ENCODE measurements at regions not wholly inside any gene's neighbourhood (a gene's known extent, or its start where the extent isn't known, plus 50 kb on each side); places are given as distances from the start of the nearest gene placed in this dataset.
"Not testable (repeated sequence)": the region's sequence is repeated elsewhere in the genome, so short reads cannot be mapped to it uniquely, and the experiment has no call there.

DNA sequence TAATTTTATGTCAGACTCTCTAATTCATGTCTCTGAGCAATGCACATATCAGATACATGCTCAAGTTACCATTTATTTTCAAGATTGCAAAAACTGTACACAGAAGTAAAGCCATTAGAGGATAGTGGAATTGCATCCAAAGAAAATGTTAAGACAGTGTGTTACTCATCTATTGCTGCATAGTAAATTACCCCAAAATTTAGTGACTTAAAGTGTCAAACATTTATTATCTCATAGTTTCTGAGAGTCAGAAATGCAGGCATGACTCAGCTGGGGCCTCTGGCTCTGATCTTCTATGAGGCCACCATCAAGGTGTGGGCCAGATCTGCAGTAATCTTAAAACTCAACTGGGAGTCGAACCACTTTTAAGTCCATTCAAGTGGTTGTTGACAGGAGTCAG is 275.2 kb downstream of the QDPR start:
- no peak for DNase-seq (ENCODE audit: low spot score)

DNA sequence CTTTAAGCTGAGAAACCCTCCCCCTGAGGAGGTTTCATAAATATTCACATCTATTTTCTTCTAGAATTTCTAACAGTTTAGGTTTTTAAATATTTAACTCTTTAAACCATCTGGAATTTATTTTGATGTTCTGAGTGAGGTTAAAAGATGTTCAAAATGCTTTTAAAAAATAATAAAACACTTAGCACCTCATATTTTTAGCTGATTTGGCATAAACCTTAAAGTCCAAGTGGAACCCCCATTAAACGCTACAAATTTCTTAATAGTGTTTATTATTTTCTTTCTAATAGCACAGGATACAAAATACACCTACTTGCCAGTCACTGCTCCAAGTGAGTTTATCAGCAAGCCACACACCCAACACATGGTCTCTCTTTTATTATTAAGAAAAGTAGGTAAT is 277.2 kb downstream of the QDPR start:
- DNase-seq (ENCODE audit: low spot score), result no peak

DNA sequence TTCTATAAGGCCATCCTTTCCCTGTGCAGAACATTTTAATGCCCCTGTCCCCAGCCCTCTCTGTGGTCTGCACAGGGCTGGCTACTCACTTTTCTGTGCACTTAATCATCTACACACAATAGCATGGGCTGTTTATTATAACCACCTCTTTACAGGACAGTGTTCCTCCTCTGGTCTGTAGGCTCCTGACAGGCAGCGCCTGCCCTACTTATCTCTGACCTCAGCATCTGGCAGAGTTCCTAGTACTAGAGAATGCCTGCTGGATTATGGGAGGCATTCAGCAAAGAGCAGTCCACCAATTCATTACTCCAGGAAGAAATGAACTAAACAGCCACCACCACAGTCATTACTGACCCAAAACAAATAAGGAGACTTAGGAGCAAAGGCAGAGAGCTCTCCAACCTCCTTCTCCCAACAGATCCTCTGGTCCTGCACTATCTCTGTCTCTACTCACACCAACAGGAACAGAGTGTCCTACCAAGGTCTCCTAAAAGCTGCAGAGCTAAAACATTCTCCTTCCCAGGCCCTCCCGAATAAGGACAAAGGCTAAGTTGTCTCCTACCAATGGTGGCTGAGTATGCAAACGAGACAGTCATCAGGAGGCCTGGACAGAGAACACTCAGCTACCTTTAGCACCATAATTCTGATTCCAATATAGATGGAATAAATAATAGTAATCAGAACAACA is 279.2 kb downstream of the QDPR start:
- DNase-seq (ENCODE audit: low spot score), result no peak

DNA sequence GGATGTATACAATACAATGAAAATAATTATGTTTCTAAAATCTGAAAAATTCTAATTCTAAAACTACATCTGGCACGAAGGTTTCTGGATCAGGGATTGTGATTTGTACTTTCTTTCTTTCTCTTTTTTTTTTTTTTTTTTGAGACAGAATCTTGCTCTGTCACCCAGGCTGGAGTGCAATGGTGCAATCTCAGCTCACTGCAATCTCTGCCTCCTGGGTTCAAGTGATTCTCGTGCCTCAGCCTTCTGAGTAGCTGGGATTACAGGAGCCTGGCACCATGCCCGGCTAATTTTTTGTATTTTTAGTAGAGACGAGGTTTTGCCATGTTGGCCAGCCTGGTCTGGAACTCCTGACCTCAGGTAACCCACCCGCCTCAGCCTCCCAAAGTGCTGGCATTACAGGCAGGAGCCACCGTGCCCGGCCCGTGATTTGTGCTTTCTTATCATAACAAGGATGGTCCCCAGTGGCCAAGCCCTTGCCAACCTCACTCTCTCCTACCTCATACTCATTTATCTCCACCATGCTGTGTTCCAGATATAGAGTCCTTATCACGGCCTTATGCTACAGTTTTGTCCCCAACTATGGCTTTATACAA is 279.9 kb downstream of the QDPR start:
- not testable (repeated sequence) for DNase-seq (ENCODE audit: low spot score)

DNA sequence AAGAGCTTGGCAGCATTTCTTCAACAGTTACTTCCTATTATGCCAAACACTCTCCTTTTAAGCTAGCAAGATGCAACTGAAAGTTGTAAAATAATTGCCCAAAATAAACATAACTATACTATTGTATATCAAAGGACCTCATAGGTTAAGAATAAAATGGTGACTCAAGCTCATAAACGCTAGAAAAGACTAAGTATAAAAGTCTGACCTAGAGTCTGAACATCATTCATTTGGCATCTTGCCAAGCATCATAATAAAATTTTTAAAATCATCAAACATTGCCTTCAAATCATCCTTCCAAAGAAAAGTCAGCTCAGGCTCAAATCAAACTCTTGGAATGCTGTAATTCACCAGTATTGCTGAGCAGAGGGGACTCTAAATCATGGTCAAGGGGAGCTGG is 281.2 kb downstream of the QDPR start:
- no peak for DNase-seq (ENCODE audit: low spot score)

DNA sequence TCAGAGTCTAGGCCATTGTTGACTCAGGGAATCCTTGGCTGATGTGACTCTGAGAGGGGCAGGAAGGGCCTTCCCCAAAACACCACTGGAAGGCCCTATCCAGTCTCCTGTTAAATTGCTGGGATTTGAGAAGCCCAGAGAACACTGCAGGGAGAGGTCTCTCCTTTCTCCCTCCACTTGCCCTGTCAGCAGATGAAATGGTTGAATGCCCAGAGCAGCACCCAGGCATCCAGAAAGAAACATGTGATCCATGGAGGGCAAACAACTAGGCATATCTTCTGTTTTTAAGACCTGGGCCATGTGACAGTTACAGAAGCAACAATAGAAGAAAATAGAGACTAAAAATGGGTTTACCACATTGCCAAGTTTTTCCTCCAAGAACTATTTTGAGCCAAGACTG is 291.1 kb downstream of the QDPR start:
- DNase-seq (ENCODE audit: low spot score), result no peak

DNA sequence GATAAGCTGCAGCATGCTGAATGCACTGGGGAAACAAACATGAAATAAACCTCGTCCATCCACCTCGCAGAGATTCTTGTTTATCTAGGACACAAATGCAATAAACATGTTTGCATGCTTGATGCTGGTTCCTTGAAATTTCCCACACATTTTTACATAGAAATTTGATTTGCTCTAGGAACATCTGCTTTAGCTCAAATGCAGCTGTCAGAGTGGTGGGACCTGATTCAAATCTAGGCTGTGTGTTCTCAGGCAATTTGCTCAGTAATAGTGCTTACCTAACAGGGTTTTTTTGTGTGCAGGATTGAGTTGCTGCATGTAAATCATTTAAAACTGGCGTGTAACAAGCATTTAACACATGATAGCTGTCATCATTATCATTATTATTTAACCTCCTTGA is 293.1 kb downstream of the QDPR start:
- no peak for DNase-seq (ENCODE audit: low spot score)

DNA sequence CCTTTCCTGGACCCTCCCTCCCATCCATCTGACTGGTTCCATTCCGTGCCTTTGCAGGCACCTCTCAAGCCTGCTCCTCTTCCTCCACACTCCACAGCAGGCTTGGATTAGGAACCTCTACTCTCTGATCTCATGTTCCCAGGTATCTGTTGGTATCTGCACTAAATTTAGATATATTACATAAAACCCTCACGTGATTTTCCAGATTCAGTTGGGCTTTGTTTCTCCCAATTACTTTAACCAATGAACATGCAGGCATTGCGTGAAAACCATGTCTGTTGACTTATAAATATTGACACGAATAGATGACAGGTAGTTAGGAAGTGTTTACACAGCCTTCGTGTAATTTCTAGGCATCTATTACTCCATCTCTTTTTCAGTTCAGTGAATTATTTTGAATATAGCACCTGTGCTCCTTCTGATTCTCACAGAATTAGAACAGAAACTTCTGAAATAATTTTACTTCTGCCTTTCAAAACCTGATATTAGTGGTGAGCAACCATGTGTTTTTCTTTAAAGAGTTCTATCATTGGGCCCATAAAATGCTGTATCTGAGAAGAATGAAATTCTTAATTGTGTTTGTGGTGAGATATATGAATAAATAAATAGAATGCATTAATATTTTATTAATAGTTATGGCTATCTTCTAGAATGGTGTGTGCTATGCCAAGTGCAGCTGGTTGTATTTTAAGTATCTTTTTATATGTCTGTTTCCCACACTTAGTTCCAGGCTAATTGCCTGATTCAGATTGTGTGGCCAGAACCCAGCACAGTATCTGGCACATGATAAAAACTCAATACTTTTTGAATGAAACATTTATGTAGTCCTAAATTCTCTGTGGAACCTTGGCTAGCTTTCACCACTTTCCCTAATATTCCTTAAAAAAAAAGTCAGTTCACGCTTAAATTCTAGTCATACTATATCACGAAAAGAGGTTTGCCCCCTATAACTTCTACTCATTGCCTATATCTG is 304.8 kb downstream of the QDPR start:
- no peak for DNase-seq (ENCODE audit: low spot score)

DNA sequence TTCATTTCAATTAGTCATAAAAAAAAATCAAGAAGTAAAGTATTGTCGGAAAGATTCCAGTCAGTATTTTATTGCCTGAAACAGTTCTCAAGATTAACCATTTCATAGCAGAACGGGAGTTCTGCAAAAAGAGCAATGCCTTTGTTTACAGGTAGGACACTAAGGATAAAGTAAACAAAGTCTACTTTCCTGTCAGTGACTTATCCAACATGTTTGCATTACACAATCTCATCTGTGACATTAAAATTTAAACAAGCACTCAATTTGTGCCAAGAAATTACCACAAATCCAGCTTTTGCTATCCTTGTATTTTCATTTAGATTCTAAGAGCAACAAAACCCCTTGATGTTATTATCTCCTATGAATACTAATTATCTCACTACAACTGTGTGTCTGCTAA is 306.5 kb upstream of the LDB2 start:
- no peak for DNase-seq (ENCODE audit: low spot score)

DNA sequence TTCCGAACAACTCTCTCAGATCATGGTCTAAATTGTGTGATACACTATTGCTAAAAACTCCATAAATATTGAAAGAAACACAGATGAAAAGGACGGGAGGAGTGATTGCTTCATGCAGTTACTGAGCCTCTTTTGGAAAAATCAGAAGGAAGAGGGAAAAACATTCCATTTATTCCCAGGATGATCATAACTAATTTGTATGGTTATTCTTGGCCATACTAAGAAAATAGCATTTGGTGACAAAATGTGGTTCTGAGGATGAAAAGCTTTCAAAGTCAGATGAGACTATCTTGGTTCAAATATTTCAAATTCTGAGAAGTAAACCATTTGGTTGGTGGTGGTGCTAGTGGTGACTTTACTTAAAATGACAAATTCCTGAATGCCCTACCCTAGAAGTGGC is 305.4 kb upstream of the LDB2 start:
- DNase-seq (ENCODE audit: low spot score), result no peak

DNA sequence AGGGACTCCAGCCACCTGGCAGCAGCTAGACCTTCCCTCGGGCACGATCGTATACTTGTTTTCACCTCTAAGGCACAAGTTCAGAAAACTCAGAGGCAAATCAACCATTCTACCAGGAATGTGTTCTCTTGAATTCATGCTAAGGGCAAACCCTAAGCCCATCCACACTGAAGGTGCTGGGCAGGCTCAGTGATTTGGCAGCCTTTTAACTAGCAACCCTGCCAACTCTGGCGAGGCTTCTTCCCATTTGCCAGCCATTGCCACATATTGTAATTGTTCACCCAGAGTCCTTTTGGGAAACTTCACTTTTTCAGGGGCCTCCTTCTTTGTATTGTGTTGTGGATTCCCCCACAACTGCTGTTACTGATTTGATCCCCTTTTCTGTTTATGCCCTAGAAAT is 298.6 kb upstream of the LDB2 start:
- no peak for DNase-seq (ENCODE audit: low spot score)

DNA sequence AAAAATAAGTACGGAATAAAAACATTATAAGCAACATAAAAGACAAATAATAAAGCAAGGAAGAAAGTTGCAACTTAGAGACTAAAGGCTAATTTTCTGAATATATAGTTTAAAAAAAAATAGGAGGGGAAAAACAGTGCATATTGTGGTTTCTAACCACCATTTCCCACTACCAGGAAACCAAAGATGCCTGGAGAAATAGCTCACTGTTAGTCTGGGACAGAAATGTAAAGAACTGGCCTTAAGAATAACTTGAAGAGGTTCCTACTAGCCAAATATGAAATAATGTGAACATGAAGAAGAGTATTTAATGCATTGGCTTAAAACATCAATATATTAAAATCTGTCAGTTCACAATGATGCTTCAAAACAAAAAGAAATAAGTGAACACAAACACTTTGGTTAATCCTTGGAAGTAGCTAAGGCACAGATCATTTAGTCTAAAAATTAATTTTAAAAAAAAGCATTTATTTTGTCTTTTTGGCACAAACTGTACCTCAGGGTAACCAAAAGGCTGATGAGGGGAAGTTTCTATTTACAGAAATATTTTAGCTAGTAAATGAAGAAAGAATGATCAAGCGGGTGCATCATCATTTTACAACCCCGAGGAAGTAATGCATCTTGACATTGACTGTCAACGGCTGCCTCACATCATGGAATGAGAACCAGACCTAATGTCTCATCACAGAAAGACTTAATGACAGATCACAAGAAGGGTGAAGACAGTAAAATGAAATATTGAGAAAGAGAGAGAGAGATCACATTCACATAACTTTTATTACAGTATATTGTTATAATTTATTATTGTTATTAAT is 297.2 kb upstream of the LDB2 start:
- no peak for DNase-seq (ENCODE audit: low spot score)

DNA sequence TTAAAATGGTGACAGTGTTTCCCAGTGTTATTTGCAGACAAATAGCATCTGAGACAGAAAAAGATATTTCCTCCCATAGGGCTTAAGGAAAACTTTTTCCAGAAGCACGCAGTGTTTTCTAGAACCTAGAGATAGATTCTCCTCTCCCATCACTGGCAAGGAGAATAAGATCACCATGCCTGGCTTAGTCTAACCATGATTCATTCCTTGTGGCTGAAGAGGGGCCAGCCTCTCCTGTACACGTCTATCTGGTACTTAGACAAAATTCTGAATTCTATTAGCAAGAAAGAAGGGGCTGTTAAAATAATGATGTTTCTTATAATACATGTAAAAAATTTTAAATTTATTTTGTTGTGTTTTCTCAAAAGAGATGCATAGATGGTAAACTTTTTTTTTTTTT is 296.1 kb upstream of the LDB2 start:
- DNase-seq (ENCODE audit: low spot score), result no peak

DNA sequence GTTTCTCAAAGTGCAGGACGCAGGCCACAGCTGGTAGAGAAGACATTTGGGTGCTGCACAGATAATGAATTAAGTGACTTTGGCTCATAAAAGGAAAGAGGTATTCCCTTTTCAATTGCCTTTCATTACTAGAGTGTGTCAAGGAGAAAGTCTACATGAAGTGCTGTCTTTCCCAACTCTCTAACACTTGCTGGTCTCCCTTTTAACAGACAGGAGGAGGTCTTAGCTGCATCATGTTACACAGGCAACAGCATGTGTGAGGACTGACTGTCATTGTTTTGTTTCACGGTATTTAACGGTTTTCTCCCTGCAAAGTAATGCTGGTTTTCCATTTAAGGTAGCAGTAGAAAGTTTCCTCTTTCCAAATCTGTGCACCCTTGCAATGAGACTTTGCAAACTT is 291.3 kb upstream of the LDB2 start:
- no peak for DNase-seq (ENCODE audit: low spot score)

DNA sequence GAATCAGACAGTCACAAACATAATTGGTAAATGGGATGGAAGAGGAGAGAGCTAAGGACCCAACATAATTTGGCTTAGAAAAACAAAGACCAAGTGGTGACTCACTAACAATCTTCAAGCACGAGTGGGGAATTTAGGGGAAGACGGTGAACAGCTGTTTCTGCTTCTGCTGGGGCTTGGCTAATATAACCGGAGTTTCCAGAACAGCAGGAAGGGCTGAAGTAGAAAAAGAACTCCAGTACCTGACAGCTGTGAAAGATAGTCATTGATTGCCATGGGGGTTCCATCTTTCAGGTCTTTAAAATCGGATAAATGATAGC is 290.9 kb upstream of the LDB2 start:
- no peak for DNase-seq (ENCODE audit: low spot score)

DNA sequence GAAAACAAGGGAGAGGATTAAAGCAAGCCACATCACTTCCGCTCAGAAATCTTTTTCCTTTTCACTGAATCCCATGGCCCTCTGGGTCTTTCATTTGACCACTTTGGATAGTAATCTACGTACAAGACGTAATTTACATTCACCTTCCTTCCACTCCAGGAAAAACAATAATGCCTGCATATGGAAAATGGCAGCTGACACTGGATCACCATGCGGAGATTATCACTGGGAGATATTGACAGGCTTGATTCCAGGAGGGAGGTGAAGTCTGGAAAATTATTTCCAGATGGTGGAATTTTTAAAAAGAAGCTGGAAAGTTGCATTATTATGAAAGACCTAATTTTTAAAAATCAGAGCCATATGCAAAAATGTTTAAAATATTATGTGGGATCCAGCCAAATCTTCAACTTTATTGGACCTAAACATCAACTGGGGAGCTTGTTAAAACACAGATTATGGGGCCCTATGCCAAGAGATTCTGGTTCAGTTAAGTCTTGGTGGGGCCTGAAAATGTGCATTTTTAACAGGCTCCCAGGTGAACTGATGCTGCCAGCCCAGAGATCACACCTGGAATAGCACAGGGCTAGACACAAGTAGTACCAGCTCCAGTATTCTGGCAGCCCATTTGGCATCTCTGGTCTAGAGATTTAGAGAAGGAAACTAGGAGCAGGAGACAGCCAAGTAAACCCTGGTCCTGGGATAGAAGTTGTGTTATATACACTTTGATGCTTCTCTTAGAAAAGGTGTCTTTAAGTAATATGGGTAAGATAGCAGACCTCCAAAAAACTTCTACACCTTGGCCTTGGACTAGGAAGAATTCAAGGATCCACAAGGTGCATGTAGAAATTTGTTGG is 290.3 kb upstream of the LDB2 start:
- no peak for DNase-seq (ENCODE audit: low spot score)

DNA sequence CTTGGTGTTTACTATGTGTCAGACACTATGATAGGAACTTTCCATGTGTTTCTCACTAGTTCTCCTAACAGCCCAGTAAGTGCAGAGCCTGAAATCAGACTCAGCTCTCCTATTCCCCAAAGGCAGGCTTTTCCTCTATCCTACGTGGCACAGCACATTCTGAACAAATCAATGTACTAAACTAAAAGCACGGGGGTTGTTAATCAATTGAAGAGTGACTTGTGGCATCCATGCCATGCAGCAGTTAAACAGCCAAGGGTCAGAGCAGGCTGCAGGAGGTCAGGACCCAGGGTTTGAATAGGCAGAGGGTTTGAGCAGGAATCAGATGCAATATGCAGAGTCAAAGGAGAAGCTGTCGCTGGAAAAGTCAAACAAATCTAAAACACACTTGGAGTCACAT is 289.7 kb upstream of the LDB2 start:
- DNase-seq (ENCODE audit: low spot score), result no peak

DNA sequence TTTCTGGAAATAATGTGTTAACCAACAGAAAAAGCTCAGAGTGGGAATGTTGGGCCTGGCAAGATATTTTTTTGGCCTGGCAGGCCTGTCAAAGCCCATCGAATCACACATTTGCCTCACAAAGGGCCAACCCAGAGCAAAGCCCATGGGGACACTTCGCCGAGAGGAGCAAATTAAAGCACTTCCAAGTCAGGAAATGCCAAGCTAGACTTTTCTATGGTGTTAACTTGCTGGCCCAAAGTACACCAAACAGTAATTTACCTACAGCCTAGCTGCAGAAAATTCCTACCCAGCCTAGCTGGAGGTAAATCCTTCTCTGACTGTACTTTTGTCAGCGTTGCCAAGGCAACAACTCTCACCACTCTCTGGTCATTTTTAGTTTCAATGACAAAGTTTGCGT is 288.6 kb upstream of the LDB2 start:
- no peak for DNase-seq (ENCODE audit: low spot score)

DNA sequence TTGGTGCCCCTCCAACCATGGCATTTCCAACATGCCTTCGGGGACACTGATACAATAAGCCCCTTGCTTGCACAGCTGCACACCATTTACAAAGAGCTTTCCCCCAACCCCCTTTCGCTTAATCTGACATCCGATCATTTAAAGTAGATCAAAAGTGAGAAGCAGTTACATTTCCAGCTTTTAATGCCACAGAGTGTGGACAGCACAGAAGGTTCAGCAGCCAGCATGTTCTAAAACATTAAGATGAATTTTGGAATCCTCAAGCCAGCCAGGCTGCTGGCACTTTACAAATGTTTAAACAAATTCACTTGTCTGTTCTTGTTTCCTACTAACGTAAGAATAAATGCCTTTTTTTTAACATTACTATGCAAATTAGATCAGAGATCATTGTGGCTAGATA is 284.4 kb upstream of the LDB2 start:
- no peak for DNase-seq (ENCODE audit: low spot score)

DNA sequence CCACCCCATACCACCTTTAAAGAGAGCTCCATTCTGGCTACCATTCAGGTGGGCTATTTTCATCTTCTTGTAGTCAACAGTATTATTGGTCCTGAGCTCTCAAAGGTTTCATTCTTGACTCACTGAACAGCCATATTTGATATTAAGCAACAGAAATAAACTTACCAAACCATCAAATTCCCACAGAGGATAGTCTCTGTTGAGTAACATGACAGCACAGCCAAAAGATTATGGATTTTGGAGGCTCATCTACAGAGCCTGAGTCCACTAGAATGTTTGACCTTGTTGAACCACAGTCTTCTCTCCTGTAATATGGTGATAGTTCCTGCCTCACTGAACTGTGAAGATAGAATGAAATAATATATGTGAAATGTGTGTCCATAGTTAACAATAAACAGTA is 276.3 kb upstream of the LDB2 start:
- DNase-seq (ENCODE audit: low spot score), result no peak

DNA sequence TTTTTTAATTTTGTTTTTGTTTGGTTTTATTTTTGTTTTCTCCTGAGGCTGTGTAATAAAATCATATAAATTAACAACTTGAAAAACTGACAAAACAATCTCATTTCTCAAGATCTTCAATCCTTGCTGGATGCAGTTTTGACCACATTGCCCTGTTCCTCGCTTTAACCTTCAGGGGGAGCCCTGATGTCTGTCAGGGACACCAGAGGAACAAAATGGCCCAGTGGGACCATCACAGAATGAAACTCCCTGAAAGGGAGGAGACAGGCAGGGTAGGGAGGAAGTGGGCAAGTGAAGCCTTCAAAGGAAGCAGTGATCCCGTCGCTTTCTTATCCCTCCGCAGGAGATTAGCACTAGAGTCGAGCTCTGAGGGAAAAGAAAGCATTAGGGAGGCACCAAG is 274.9 kb upstream of the LDB2 start:
- DNase-seq (ENCODE audit: low spot score), result peak; percentile 6

DNA sequence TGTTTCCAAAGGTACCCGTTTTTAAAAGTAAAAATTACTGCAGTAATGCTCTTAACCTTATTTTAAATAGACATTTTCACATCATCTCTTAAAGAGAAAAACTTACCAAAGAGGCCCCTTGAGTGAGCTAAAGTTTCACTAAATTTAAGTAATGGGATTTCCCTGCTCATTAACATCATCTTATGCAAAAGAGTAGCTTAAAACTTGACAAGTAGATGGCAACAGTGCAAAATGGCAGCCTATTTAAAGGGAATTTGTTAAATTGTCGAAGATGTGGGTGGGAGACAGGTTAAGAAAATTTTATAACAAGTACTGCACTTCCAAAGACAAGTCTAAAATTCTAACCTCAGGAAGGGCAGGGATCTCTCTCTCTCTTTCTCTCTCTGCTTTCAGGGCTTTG is 271.7 kb upstream of the LDB2 start:
- no peak for DNase-seq (ENCODE audit: low spot score)

Data from NAMALWA (cell line).